Transverse colon (tissue), 4 donors: ENCODE measurements at regions not wholly inside any gene's neighbourhood (a gene's known extent, or its start where the extent isn't known, plus 50 kb on each side); places are given as distances from the start of the nearest gene placed in this dataset.

Experiments
- DNase-seq: peaks from one replicate; pipeline ENCODE4 v3.0.0-alpha.2; 2019
- H3K27ac ChIP-seq, 4 donors: fragments of 200-600 bp; sonication (generic); 2 replicates each; pipeline ENCODE4 v1.5.1; 2016 to 2018; ENCODE audit warnings: inconsistent platforms in 4 of 4
- H3K27me3 ChIP-seq: fragments of 200-600 bp; sonication (generic); 2 replicates; pipeline ENCODE4 v1.5.1; 2017; ENCODE audit warnings: inconsistent platforms
- H3K36me3 ChIP-seq, 4 donors: fragments of 200-600 bp; sonication (generic); 2 replicates each; pipeline ENCODE4 v1.5.1; 2017 to 2019; ENCODE audit warnings: inconsistent platforms in 4 of 4
- H3K4me1 ChIP-seq, 4 donors: fragments of 200-600 bp; sonication (generic); 2 replicates each; pipeline ENCODE4 v1.5.1; 2017 to 2020; ENCODE audit warnings: inconsistent platforms in 4 of 4
- H3K4me3 ChIP-seq, 4 donors: fragments of 200-600 bp; sonication (generic); 1 replicate in 1 of 4; 2 replicates in 3 of 4; pipeline versions ENCODE4 v1.5.1 to v1.6.1; 2017 to 2019; ENCODE audit warnings: inconsistent platforms in 4 of 4
- H3K9me3 ChIP-seq, 2 donors: fragments of 200-600 bp; sonication (generic); 2 replicates each; pipeline ENCODE4 v1.5.1; 2017 to 2019; ENCODE audit warnings: inconsistent platforms in 2 of 2
- EP300 ChIP-seq: sonication (generic); formaldehyde crosslinking; IDR thresholded peaks from one replicate; pipeline ENCODE4 v1.6.1; 2017; ENCODE audit warnings: antibody characterized with exemption, low read depth
- POLR2A ChIP-seq: fragments of 450-650 bp; IDR thresholded peaks from one replicate; pipeline ENCODE4 v1.6.1; 2016; ENCODE audit warnings: antibody characterized with exemption, mild to moderate bottlenecking, moderate library complexity
- POLR2AphosphoS5 ChIP-seq, 3 donors: sonication (generic); formaldehyde crosslinking; IDR thresholded peaks; one replicate each; pipeline ENCODE4 v1.6.1; 2016; ENCODE audit warnings: antibody characterized with exemption in 3 of 3
- WGBS, 2 donors: methylation state at CpG; one replicate each; pipeline ENCODE4 v1.1.5; 2018; ENCODE audit warnings: low coverage in 1 of 2; 5-methylcytosine and 5-hydroxymethylcytosine counted together
- in situ Hi-C, 4 donors: fragments of 200-750 bp; cut with MboI; loops; one replicate each; pipeline versions ENCODE4 v1.15.0 to v1.15.1; 2017; ENCODE audit warnings: low sequenced_read_pairs in 3 of 4, low pct_ligation_motif_present in 1 of 4, low pct_unique_long_range_greater_than_20kb in 1 of 4
- intact Hi-C: fragments of 100-400 bp; cut with DNase I; formaldehyde crosslinking; loops from one replicate; pipeline ENCODE4 v1.15.1; 2023; ENCODE audit warnings: low total_unique reads
- TF ChIP-seq, protein P1 (sequence below), 5 experiments: fragments of 200-600 bp in 3 of 5; fragments of 450-650 bp in 2 of 5; sonication (generic) in 3 of 5; IDR thresholded peaks; 1 replicate in 2 of 5; 2 replicates in 3 of 5; pipeline ENCODE4 v1.5.1; 2016 to 2017; ENCODE audit warnings: antibody characterized with exemption in 5 of 5, inconsistent platforms in 3 of 5, mild to moderate bottlenecking in 2 of 5, moderate library complexity in 1 of 5

DNA sequence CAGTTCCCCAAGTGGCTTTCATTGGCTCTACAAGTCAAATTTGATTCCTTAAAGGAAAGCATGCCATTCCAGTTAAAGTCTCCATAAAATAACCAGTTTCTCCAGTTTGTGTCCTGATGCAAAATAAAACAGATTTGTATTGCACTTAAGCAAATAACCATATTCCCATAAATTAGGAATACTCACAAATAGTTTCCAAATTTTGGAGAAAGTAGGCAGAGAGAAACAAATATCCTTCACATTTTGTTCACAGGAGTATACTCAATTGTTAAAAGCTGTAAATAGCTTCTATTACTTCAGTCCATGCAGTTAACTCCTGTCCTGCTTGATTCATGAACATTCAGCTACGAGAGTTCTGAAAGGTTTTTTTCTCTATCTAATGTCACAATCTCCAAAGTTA, 281.4 kb upstream of the RGS17 start:
- 63 to 68% methylated on average over 1 of the region's 1 CpG for WGBS, 2 donors
- no peaks in the 10 kb centered on the region for H3K4me1 ChIP-seq
- no peak overlapping the region for H3K4me3 ChIP-seq
- intact Hi-C loops: no loop called here
- no peaks in the 10 kb centered on the region for H3K9me3 ChIP-seq
- in situ Hi-C loops: no loop called here
- no peak for TF ChIP-seq EP300
- TF ChIP-seq POLR2A: no peak
- TF ChIP-seq, protein P1, sequence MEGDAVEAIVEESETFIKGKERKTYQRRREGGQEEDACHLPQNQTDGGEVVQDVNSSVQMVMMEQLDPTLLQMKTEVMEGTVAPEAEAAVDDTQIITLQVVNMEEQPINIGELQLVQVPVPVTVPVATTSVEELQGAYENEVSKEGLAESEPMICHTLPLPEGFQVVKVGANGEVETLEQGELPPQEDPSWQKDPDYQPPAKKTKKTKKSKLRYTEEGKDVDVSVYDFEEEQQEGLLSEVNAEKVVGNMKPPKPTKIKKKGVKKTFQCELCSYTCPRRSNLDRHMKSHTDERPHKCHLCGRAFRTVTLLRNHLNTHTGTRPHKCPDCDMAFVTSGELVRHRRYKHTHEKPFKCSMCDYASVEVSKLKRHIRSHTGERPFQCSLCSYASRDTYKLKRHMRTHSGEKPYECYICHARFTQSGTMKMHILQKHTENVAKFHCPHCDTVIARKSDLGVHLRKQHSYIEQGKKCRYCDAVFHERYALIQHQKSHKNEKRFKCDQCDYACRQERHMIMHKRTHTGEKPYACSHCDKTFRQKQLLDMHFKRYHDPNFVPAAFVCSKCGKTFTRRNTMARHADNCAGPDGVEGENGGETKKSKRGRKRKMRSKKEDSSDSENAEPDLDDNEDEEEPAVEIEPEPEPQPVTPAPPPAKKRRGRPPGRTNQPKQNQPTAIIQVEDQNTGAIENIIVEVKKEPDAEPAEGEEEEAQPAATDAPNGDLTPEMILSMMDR (IDR thresholded peaks at IDR 0.05): no peak
- no peak for TF ChIP-seq POLR2AphosphoS5 (IDR thresholded peaks at IDR 0.05)
- H3K36me3 ChIP-seq: no peaks in the 10 kb centered on the region
- H3K27ac ChIP-seq: no peak overlapping the region
- H3K27me3 ChIP-seq: no peaks in the 10 kb centered on the region
- DNase-seq: no peak

DNA sequence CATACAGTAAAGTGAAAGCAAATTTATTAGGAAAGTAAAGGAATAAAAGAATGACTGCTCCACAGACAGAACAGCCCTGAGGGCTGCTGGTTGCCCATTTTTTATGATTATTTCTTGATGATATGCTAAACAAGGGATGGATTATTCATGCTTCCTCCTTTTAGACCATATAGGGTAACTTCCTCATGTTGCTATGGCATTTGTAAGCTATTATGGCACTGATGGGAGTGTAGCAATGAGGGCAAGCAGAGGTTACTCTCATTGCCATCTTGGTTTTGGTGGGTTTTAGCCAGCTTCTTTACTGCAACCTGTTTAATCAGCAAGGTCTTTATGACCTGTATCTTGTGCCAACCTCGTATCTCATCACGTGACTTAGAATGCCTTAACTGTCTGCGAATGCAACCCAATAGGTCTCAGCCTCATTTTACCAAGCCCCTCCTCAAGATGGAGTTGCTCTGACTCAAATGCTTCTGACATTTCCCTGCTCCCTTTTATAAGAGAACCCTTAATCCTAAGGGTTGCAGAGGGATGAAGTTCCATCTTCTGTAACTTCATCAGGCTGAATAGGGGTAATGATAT, 280.1 kb upstream of the RGS17 start:
- in situ Hi-C loops (no loop called here), intact Hi-C loops (no loop called here)
- Histone ChIP-seq H3K27ac (no peak overlapping the region), H3K4me1 (no peaks in the 10 kb centered on the region), H3K4me3 (no peak overlapping the region), H3K9me3 (no peaks in the 10 kb centered on the region), H3K27me3 (no peaks in the 10 kb centered on the region), H3K36me3 (no peaks in the 10 kb centered on the region)
- DNase-seq: no peak
- 78 to 83% methylated on average over 3 of the region's 3 CpGs for WGBS, 2 donors
- TF ChIP-seq EP300: no peak

DNA sequence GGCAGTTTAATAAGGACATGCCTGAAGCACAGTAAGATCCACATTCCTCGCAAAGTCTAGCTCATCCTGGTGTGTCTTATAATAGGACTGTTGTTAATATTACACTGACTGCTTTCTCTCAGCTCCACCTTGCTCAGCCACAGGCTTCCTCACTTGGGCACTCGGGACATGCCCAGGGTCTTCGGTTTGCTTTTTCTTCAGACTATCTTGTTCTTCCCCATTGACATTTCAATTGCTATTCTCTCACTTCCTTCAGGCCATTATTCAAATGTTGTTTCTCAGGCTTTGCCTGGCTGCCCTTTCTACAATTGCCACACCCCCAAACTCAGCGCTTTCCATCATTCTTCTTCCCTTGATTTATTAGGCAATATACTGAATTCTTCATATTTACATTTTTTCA, 274.8 kb upstream of the RGS17 start:
- in situ Hi-C loops: no loop called here
- DNase-seq: no peak
- intact Hi-C loops: no loop called here
- WGBS, 2 donors: 73 to 75% methylated on average over 4 of the region's 4 CpGs
- H3K4me1 ChIP-seq: no peaks in the 10 kb centered on the region
- no peaks in the 10 kb centered on the region for H3K27me3 ChIP-seq
- TF ChIP-seq POLR2A: no peak
- TF ChIP-seq, protein P1 (IDR thresholded peaks at IDR 0.05): no peak
- no peak for TF ChIP-seq EP300
- TF ChIP-seq POLR2AphosphoS5 (IDR thresholded peaks at IDR 0.05): no peak
- no peak overlapping the region for H3K4me3 ChIP-seq
- H3K36me3 ChIP-seq: no peaks in the 10 kb centered on the region
- no peak overlapping the region for H3K27ac ChIP-seq
- no peaks in the 10 kb centered on the region for H3K9me3 ChIP-seq

GRCh38 chr6:153401751-153402150, 270.7 kb upstream of the RGS17 start:
- TF ChIP-seq POLR2A (no peak), POLR2AphosphoS5 (IDR thresholded peaks at IDR 0.05) (no peak), EP300 (no peak)
- TF ChIP-seq, protein P1 (IDR thresholded peaks at IDR 0.05): no peak
- DNase-seq: no peak
- Histone ChIP-seq H3K27me3 (no peaks in the 10 kb centered on the region), H3K36me3 (no peaks in the 10 kb centered on the region), H3K4me1 (no peaks in the 10 kb centered on the region), H3K9me3 (no peaks in the 10 kb centered on the region), H3K27ac (no peak overlapping the region), H3K4me3 (no peak overlapping the region)
- in situ Hi-C loops (no loop called here), intact Hi-C loops (no loop called here)
- 62 to 79% methylated on average over 2 of the region's 2 CpGs for WGBS, 2 donors

GRCh38 chr6:153392156-153392555, 261.1 kb upstream of the RGS17 start:
- Histone ChIP-seq H3K27ac (no peak overlapping the region), H3K4me1 (no peaks in the 10 kb centered on the region), H3K9me3 (no peaks in the 10 kb centered on the region), H3K36me3 (no peaks in the 10 kb centered on the region), H3K27me3 (no peaks in the 10 kb centered on the region), H3K4me3 (no peak overlapping the region)
- in situ Hi-C loops (no loop called here), intact Hi-C loops (no loop called here)
- no peak for DNase-seq
- TF ChIP-seq EP300 (no peak), POLR2AphosphoS5 (IDR thresholded peaks at IDR 0.05) (no peak), POLR2A (no peak)
- TF ChIP-seq, protein P1 (IDR thresholded peaks at IDR 0.05): no peak
- 66 to 67% methylated on average over 2 to 4 of the region's 4 CpGs for WGBS, 2 donors
